B cell (primary cell): ENCODE measurements at regions not wholly inside any gene's neighbourhood (a gene's known extent, or its start where the extent isn't known, plus 50 kb on each side); places are given as distances from the start of the nearest gene placed in this dataset.

Experiments
- ATAC-seq: fragments of 200-7000 bp; cut with Tn5 transposase; one replicate; pipeline ENCODE4 v1.10.0; 2021; ENCODE audit warnings: low read depth, mild to moderate bottlenecking, moderate number of reproducible peaks, moderate library complexity
- CTCF ChIA-PET: fragments of 350-600 bp; sonication (Branson Sonifier 250); formaldehyde crosslinking; loops from one replicate; lab custom pipeline; 2021; ENCODE audit warnings: antibody characterized with exemption, inconsistent platforms; lab: Charles Lee
- POLR2A ChIA-PET: fragments of 350-600 bp; sonication (Branson Sonifier 250); formaldehyde crosslinking; loops from one replicate; lab custom pipeline; 2021; ENCODE audit warnings: antibody characterized with exemption; lab: Charles Lee
- DNase-seq: peaks from one replicate; pipeline ENCODE4 v3.0.0; 2013
- H2AFZ ChIP-seq: 2 replicates; pipeline ENCODE4 v1.6.1; 2012; ENCODE audit warnings: mild to moderate bottlenecking, low read depth, low read length; ENCODE audit not compliant: insufficient read depth, poor library complexity, severe bottlenecking
- H3K27ac ChIP-seq, 2 donors: 1 replicate in 1 of 2; 2 replicates in 1 of 2; pipeline ENCODE4 v1.5.1; 2012 to 2013; ENCODE audit warnings: low read length in 2 of 2, mild to moderate bottlenecking in 2 of 2, moderate library complexity in 1 of 2
- H3K27me3 ChIP-seq, 4 experiments: fragments of 200-600 bp in 1 of 4; sonication (generic) in 1 of 4; replicated peaks in 1 of 4; 1 replicate in 2 of 4; 2 replicates in 2 of 4; pipeline versions ENCODE4 v1.6.1 to v1.7.0; 2013 to 2016; ENCODE audit warnings: low read length in 3 of 4, mild to moderate bottlenecking in 2 of 4, mixed read lengths in 1 of 4, moderate library complexity in 1 of 4; ENCODE audit not compliant: insufficient read depth in 4 of 4, control insufficient read depth in 3 of 4; ENCODE audit errors: control extremely low read depth in 1 of 4
- H3K36me3 ChIP-seq, 2 experiments: replicated peaks in 1 of 2; 1 replicate in 1 of 2; 2 replicates in 1 of 2; pipeline versions ENCODE4 v1.6.1 to v1.7.1; 2013; ENCODE audit warnings: low read length in 1 of 2; ENCODE audit not compliant: insufficient read depth in 2 of 2, control insufficient read depth in 1 of 2; ENCODE audit errors: control extremely low read depth in 1 of 2, extremely low read depth in 1 of 2
- H3K4me1 ChIP-seq, 2 donors: fragments of 200-600 bp in 1 of 2; sonication (generic) in 1 of 2; 1 replicate in 1 of 2; 2 replicates in 1 of 2; pipeline versions ENCODE4 v1.5.1 to v1.6.1; 2013 to 2017; ENCODE audit warnings: low read length in 2 of 2; ENCODE audit not compliant: control insufficient read depth in 2 of 2, insufficient read depth in 2 of 2
- H3K4me2 ChIP-seq: replicated peaks from 2 replicates; pipeline ENCODE3; 2012; ENCODE audit warnings: mild to moderate bottlenecking, low read depth, low read length; ENCODE audit not compliant: poor library complexity, severe bottlenecking
- H3K4me3 ChIP-seq, 5 experiments: fragments of 200-600 bp in 1 of 5; sonication (generic) in 1 of 5; 1 replicate in 3 of 5; 2 replicates in 2 of 5; pipeline versions ENCODE4 v1.5.1 to v1.7.0; 2011 to 2016; ENCODE audit warnings: low read length in 4 of 5, mild to moderate bottlenecking in 4 of 5, low read depth in 2 of 5, control low read depth in 1 of 5, moderate library complexity in 1 of 5; ENCODE audit not compliant: insufficient read depth in 1 of 5; ENCODE audit errors: control extremely low read depth in 1 of 5, extremely low read depth in 1 of 5
- H3K79me2 ChIP-seq: fragments of 200-600 bp; sonication (generic); one replicate; pipeline ENCODE4 v1.6.0; 2016; ENCODE audit warnings: low read length; ENCODE audit not compliant: control insufficient read depth, insufficient read depth
- H3K9ac ChIP-seq: fragments of 200-600 bp; sonication (generic); 2 replicates; pipeline ENCODE4 v1.6.1; 2017; ENCODE audit warnings: mild to moderate bottlenecking, low read length, moderate library complexity
- H3K9me3 ChIP-seq, 3 donors: one replicate each; pipeline versions ENCODE4 v1.6.1 to v1.7.1; 2013; ENCODE audit warnings: low read length in 2 of 3; ENCODE audit not compliant: control insufficient read depth in 2 of 3, insufficient read depth in 1 of 3; ENCODE audit errors: control extremely low read depth in 1 of 3
- H4K20me1 ChIP-seq: 2 replicates; pipeline ENCODE4 v1.6.0; 2012; ENCODE audit warnings: mild to moderate bottlenecking, low read length; ENCODE audit not compliant: insufficient read depth, control insufficient read depth, poor library complexity, severe bottlenecking
- H3K27ac Mint-ChIP-seq: one replicate; pipeline ENCODE4 v1.8.0; 2021; ENCODE audit warnings: mixed read lengths
- H3K27me3 Mint-ChIP-seq: one replicate; pipeline ENCODE4 v1.8.0; 2021; ENCODE audit warnings: mixed read lengths
- H3K4me1 Mint-ChIP-seq: one replicate; pipeline ENCODE4 v1.8.0; 2021; ENCODE audit warnings: mixed read lengths
- H3K4me3 Mint-ChIP-seq: one replicate; pipeline ENCODE4 v1.8.0; 2021; ENCODE audit warnings: mixed read lengths
- H3K9me3 Mint-ChIP-seq: one replicate; pipeline ENCODE4 v1.8.0; 2022; ENCODE audit warnings: mixed read lengths; ENCODE audit not compliant: insufficient read depth
- EZH2 ChIP-seq: IDR thresholded peaks from 2 replicates; pipeline ENCODE4 v1.6.1; 2012; ENCODE audit warnings: borderline replicate concordance, low read depth, mild to moderate bottlenecking, moderate library complexity, low read length; ENCODE audit not compliant: insufficient read depth, poor library complexity, severe bottlenecking
- WGBS: methylation state at CpG from one replicate; pipeline ENCODE4 v1.1.5; 2013; ENCODE audit warnings: missing lambda C conversion rate; ENCODE audit not compliant: insufficient coverage; 5-methylcytosine and 5-hydroxymethylcytosine counted together
- intact Hi-C: fragments of 100-400 bp; cut with micrococcal nuclease; formaldehyde crosslinking; loops from one replicate; pipeline ENCODE4 v1.10.0; 2022
- TF ChIP-seq, protein P1 (sequence below): fragments of 200-600 bp; IDR thresholded peaks from one replicate; pipeline ENCODE4 v1.8.0; 2022; ENCODE audit warnings: antibody characterized with exemption, mild to moderate bottlenecking

GRCh38 chr21:15442743-15443469 lies 286.9 kb upstream of the USP25 start:
- DNase-seq = no peak
- WGBS = 86% methylated on average over 2 of the region's 6 CpGs
- H3K27me3 Mint-ChIP-seq = no peaks in the 10 kb centered on the region
- POLR2A ChIA-PET = no interaction called here
- peaks cover 12 to 13% of the 10 kb centered on the region in 2 donors for H3K4me1 ChIP-seq
- no peak overlapping the region for H3K4me3 Mint-ChIP-seq
- H3K27ac Mint-ChIP-seq = no peak overlapping the region
- TF ChIP-seq, protein P1, sequence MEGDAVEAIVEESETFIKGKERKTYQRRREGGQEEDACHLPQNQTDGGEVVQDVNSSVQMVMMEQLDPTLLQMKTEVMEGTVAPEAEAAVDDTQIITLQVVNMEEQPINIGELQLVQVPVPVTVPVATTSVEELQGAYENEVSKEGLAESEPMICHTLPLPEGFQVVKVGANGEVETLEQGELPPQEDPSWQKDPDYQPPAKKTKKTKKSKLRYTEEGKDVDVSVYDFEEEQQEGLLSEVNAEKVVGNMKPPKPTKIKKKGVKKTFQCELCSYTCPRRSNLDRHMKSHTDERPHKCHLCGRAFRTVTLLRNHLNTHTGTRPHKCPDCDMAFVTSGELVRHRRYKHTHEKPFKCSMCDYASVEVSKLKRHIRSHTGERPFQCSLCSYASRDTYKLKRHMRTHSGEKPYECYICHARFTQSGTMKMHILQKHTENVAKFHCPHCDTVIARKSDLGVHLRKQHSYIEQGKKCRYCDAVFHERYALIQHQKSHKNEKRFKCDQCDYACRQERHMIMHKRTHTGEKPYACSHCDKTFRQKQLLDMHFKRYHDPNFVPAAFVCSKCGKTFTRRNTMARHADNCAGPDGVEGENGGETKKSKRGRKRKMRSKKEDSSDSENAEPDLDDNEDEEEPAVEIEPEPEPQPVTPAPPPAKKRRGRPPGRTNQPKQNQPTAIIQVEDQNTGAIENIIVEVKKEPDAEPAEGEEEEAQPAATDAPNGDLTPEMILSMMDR = no peak
- TF ChIP-seq EZH2 = no peak
- H3K79me2 ChIP-seq = no peaks in the 10 kb centered on the region
- H3K27me3 ChIP-seq = no peaks in the 10 kb centered on the region
- peaks cover 15% of the 10 kb centered on the region for H3K4me1 Mint-ChIP-seq
- no peak overlapping the region for H3K27ac ChIP-seq
- H3K9me3 Mint-ChIP-seq = peaks cover 2% of the 10 kb centered on the region
- no peaks in the 10 kb centered on the region for H3K36me3 ChIP-seq
- no peak overlapping the region for H3K9ac ChIP-seq
- CTCF ChIA-PET = no interaction called here
- no peak overlapping the region for H3K4me2 ChIP-seq
- H3K9me3 ChIP-seq = no peaks in the 10 kb centered on the region
- intact Hi-C loops = no loop called here
- no peak for ATAC-seq
- peak overlapping the region; percentile 20 for H2AFZ ChIP-seq
- no peak overlapping the region for H3K4me3 ChIP-seq
- H4K20me1 ChIP-seq = no peaks in the 10 kb centered on the region

GRCh38 chr21:15443740-15444117 lies 286.1 kb upstream of the USP25 start:
- WGBS = no CpG with 5 or more reads among the region's 2 CpGs
- ChIA-PET CTCF (no interaction called here), POLR2A (no interaction called here)
- no peak for TF ChIP-seq EZH2
- TF ChIP-seq, protein P1 = no peak
- Mint-ChIP-seq H3K9me3 (peaks cover 6% of the 10 kb centered on the region), H3K27ac (no peak overlapping the region), H3K27me3 (no peaks in the 10 kb centered on the region), H3K4me3 (no peak overlapping the region), H3K4me1 (peaks cover 15% of the 10 kb centered on the region)
- Histone ChIP-seq H3K79me2 (no peaks in the 10 kb centered on the region), H3K36me3 (no peaks in the 10 kb centered on the region), H3K4me3 (no peak overlapping the region), H3K9me3 (peaks cover 0 to 2% (median 0%) of the 10 kb centered on the region in 3 donors), H4K20me1 (no peaks in the 10 kb centered on the region), H3K27ac (no peak overlapping the region), H3K27me3 (no peaks in the 10 kb centered on the region), H2AFZ (no peak overlapping the region), H3K4me2 (no peak overlapping the region), H3K4me1 (peaks cover 12 to 13% of the 10 kb centered on the region in 2 donors), H3K9ac (no peak overlapping the region)
- no peak for DNase-seq
- ATAC-seq = no peak
- intact Hi-C loops = no loop called here
